OCI-LY7 (cell line): ENCODE measurements at regions not wholly inside any gene's neighbourhood (a gene's known extent, or its start where the extent isn't known, plus 50 kb on each side); places are given as distances from the start of the nearest gene placed in this dataset.

Experiments
- EZH2phosphoT487 ChIP-seq: fragments of 200-600 bp; sonication (generic); IDR thresholded peaks from 2 replicates; pipeline ENCODE4 v1.6.1; 2018; ENCODE audit warnings: low read depth, borderline replicate concordance, mild to moderate bottlenecking, mixed run types, antibody characterized with exemption, low read length, moderate library complexity, mixed read lengths
- TF ChIP-seq, protein P1 (sequence below): fragments of 200-600 bp; sonication (generic); conservative IDR thresholded peaks from 2 replicates; pipeline ENCODE4 v1.5.1; 2014; ENCODE audit warnings: mild to moderate bottlenecking, antibody characterized with exemption, low read length, moderate library complexity, mixed read lengths

DNA sequence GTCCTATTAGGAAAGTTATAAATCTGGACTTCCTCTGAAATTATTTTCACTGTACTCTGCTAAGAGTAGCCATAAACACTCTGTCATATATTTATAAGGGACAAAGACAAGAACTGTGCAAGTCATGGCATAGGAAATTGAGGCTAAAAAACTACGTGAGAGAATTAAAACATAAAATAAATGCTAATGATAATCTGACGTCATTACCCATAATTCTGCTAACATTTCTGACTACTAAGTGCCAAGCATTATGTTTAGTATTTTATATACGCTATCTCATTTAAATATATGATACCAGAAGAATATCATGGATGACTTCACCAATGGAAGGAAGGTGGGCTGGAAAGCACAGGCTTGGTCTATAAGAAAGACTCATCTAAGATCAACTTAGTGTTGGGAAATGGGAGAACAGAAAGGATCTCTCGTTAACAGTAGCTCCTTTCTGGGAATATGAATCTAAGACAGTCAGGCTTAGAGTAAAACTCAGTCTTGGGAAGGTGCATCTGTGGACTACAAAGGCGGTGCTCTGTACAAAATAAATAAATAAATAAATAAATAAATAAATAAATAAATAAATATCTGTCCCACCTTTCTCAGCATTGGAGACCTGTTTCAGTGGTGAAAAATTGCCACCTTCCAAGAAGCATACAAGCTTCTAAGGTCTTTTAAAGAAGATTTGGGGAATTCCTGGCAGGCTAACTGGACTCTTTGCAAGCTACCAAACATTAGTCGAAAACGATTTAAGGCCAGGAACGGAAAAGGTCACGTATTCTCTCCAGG, 267.4 kb downstream of the CGGBP1 start:
- TF ChIP-seq EZH2phosphoT487: no peak
- TF ChIP-seq, protein P1, sequence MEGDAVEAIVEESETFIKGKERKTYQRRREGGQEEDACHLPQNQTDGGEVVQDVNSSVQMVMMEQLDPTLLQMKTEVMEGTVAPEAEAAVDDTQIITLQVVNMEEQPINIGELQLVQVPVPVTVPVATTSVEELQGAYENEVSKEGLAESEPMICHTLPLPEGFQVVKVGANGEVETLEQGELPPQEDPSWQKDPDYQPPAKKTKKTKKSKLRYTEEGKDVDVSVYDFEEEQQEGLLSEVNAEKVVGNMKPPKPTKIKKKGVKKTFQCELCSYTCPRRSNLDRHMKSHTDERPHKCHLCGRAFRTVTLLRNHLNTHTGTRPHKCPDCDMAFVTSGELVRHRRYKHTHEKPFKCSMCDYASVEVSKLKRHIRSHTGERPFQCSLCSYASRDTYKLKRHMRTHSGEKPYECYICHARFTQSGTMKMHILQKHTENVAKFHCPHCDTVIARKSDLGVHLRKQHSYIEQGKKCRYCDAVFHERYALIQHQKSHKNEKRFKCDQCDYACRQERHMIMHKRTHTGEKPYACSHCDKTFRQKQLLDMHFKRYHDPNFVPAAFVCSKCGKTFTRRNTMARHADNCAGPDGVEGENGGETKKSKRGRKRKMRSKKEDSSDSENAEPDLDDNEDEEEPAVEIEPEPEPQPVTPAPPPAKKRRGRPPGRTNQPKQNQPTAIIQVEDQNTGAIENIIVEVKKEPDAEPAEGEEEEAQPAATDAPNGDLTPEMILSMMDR: no peak
